GM23248 (cell line): ENCODE measurements at regions not wholly inside any gene's neighbourhood (a gene's known extent, or its start where the extent isn't known, plus 50 kb on each side); places are given as distances from the start of the nearest gene placed in this dataset.

ENCODE experiments used
- DNase-seq: peaks from one replicate; pipeline ENCODE4 v3.0.0-alpha.2; 2015
- H2AFZ ChIP-seq: fragments of 200-600 bp; sonication (generic); 2 replicates; pipeline ENCODE4 v1.6.1; 2016; ENCODE audit warnings: antibody characterized with exemption
- H3F3A ChIP-seq: fragments of 200-600 bp; sonication (generic); 2 replicates; pipeline ENCODE4 v1.6.1; 2016; ENCODE audit warnings: mild to moderate bottlenecking, antibody characterized with exemption, mixed run types; ENCODE audit not compliant: insufficient read depth
- H3K27ac ChIP-seq: fragments of 200-600 bp; sonication (generic); 2 replicates; pipeline ENCODE4 v1.5.1; 2016; ENCODE audit warnings: mild to moderate bottlenecking
- H3K27me3 ChIP-seq: fragments of 200-600 bp; sonication (generic); replicated peaks from 2 replicates; pipeline ENCODE4 v1.6.1; 2016; ENCODE audit warnings: mild to moderate bottlenecking; ENCODE audit not compliant: insufficient read depth
- H3K36me3 ChIP-seq: fragments of 200-600 bp; sonication (generic); 2 replicates; pipeline ENCODE4 v1.6.1; 2016; ENCODE audit warnings: low read depth, mild to moderate bottlenecking
- H3K4me1 ChIP-seq: fragments of 200-600 bp; sonication (generic); 2 replicates; pipeline ENCODE4 v1.6.1; 2016; ENCODE audit warnings: mild to moderate bottlenecking; ENCODE audit not compliant: insufficient read depth
- H3K4me2 ChIP-seq: fragments of 200-600 bp; sonication (generic); one replicate; pipeline ENCODE4 v1.6.1; 2016; ENCODE audit warnings: mild to moderate bottlenecking; ENCODE audit not compliant: unreplicated experiment
- H3K4me3 ChIP-seq: fragments of 200-600 bp; sonication (generic); 2 replicates; pipeline ENCODE4 v1.5.1; 2016; ENCODE audit warnings: mild to moderate bottlenecking
- H3K79me2 ChIP-seq: fragments of 200-600 bp; sonication (generic); 2 replicates; pipeline ENCODE4 v1.6.1; 2016; ENCODE audit warnings: mild to moderate bottlenecking; ENCODE audit not compliant: insufficient read depth
- H3K9ac ChIP-seq: fragments of 200-600 bp; sonication (generic); 2 replicates; pipeline ENCODE4 v1.6.1; 2016; ENCODE audit warnings: mild to moderate bottlenecking
- H3K9me2 ChIP-seq: fragments of 200-600 bp; sonication (generic); 2 replicates; pipeline ENCODE4 v1.6.1; 2016; ENCODE audit warnings: mixed run types, mild to moderate bottlenecking, moderate library complexity; ENCODE audit not compliant: insufficient read depth
- H3K9me3 ChIP-seq: fragments of 200-600 bp; sonication (generic); one replicate; pipeline ENCODE4 v1.6.1; 2017; ENCODE audit warnings: low read depth
- H4K20me1 ChIP-seq: fragments of 200-600 bp; sonication (generic); 2 replicates; pipeline ENCODE4 v1.6.0; 2016; ENCODE audit not compliant: insufficient read depth
- EZH2 ChIP-seq: fragments of 200-600 bp; sonication (generic); IDR thresholded peaks from 2 replicates; pipeline ENCODE4 v1.6.1; 2018; ENCODE audit warnings: antibody characterized with exemption, mild to moderate bottlenecking; ENCODE audit not compliant: insufficient read depth, poor library complexity, severe bottlenecking
- EZH2phosphoT487 ChIP-seq: fragments of 200-600 bp; sonication (generic); IDR thresholded peaks from 2 replicates; pipeline ENCODE4 v1.6.1; 2018; ENCODE audit warnings: antibody characterized with exemption, moderate library complexity, mild to moderate bottlenecking, low read depth; ENCODE audit not compliant: insufficient read depth
- WGBS, 2 experiments: methylation state at CpG; one replicate each; pipeline ENCODE4 v1.1.6; 2015 to 2017; ENCODE audit warnings: low lambda C conversion rate in 2 of 2, low coverage in 1 of 2; ENCODE audit errors: missing lambda C conversion rate in 2 of 2; 5-methylcytosine and 5-hydroxymethylcytosine counted together
- in situ Hi-C: fragments of 300-500 bp; cut with MboI; formaldehyde crosslinking; loops from 2 replicates; pipeline ENCODE4 v1.15.0; 2020

DNA sequence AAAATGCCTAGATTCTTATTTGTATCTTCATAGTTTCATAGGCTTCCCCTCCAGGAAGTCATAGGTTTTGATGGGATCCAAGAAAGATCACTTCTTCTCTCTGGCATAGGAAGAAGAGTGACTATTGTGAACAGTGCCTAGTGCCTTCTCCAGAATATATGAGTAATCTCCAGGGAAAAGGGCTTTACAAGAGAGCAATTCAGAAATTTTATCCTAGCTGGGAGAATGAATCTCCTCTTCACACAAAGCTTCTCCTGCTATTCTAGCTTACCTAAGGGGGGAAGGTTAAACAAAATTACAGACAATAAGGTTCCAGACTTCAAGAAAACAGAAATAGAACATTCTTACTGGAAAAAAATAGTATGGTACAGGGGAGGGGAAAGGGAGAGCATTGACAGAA lies 1193.3 kb upstream of the CDH6 start:
- H3K27ac ChIP-seq: no peak overlapping the region
- no peaks in the 10 kb centered on the region for H3K27me3 ChIP-seq
- H3K36me3 ChIP-seq: no peaks in the 10 kb centered on the region
- no peak for DNase-seq
- H3K9me3 ChIP-seq: no peaks in the 10 kb centered on the region
- no peaks in the 10 kb centered on the region for H3F3A ChIP-seq
- in situ Hi-C loops: no loop called here
- no peak overlapping the region for H3K4me2 ChIP-seq
- no peaks in the 10 kb centered on the region for H3K4me1 ChIP-seq
- no peaks in the 10 kb centered on the region for H3K79me2 ChIP-seq
- H3K9ac ChIP-seq: no peak overlapping the region
- H3K4me3 ChIP-seq: no peak overlapping the region
- H2AFZ ChIP-seq: no peak overlapping the region
- no peak for TF ChIP-seq EZH2
- no peak for TF ChIP-seq EZH2phosphoT487
- no peaks in the 10 kb centered on the region; the same call in 1 of the 2 replicates for H3K9me2 ChIP-seq
- H4K20me1 ChIP-seq: no peaks in the 10 kb centered on the region

DNA sequence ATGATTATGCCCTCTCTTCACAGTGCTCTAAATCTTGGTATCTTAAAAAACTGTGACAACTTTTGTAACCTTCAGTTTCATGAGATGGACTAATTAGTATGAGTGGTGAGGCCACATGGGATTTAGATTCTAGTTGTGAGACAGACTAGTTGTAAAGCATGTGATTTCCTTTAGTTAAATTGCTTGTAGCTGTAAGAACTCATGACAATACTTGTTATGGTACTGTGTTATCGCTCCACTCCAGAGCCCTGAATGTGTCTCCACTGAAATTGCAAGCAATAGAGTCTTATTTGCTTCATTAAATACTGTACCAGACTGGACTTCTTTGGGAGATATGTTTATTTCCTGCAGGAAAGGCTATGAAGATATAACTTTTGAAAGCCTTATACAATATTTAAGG lies 1198.3 kb upstream of the CDH6 start:
- 17 to 42% methylated on average over 1 of the region's 1 CpG for WGBS, 2 experiments
- Histone ChIP-seq H3K36me3 (no peaks in the 10 kb centered on the region), H4K20me1 (no peaks in the 10 kb centered on the region), H3K9ac (no peak overlapping the region), H3F3A (no peaks in the 10 kb centered on the region), H3K27me3 (no peaks in the 10 kb centered on the region), H2AFZ (no peak overlapping the region), H3K9me2 (no peaks in the 10 kb centered on the region; the same call in 1 of the 2 replicates), H3K4me3 (no peak overlapping the region), H3K79me2 (no peaks in the 10 kb centered on the region), H3K9me3 (no peaks in the 10 kb centered on the region), H3K4me1 (no peaks in the 10 kb centered on the region), H3K27ac (no peak overlapping the region), H3K4me2 (no peak overlapping the region)
- TF ChIP-seq EZH2: no peak
- no peak for TF ChIP-seq EZH2phosphoT487
- no peak for DNase-seq
- in situ Hi-C loops: no loop called here

DNA sequence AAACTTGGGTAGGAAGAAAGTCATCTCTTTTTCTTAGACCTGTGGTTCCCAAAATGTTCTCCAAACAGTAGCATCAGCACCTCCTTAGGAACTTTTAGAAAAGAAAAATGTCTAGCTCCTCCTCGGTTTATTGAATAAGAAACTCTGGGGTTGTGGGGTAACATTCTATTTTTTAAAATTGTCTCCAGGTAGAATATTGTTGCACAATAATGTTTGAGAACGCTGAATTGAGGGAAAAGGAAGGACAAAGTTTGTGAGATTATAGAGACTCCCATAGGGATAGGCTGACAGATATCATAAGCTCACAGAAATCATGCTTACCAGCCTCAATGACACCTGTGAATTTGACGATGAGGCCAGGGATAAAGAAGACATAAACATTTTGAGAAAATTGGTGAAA lies 1199.0 kb upstream of the CDH6 start:
- WGBS, 2 experiments: 5 to 8% methylated on average over 3 of the region's 3 CpGs
- Histone ChIP-seq H3K36me3 (no peaks in the 10 kb centered on the region), H3K27ac (no peak overlapping the region), H3K27me3 (no peaks in the 10 kb centered on the region), H3K9me2 (no peaks in the 10 kb centered on the region; the same call in 1 of the 2 replicates), H3F3A (no peaks in the 10 kb centered on the region), H3K4me1 (no peaks in the 10 kb centered on the region), H2AFZ (no peak overlapping the region), H4K20me1 (no peaks in the 10 kb centered on the region), H3K79me2 (no peaks in the 10 kb centered on the region), H3K4me2 (no peak overlapping the region), H3K9me3 (no peaks in the 10 kb centered on the region), H3K4me3 (no peak overlapping the region), H3K9ac (no peak overlapping the region)
- DNase-seq: no peak
- TF ChIP-seq EZH2 (no peak), EZH2phosphoT487 (no peak)
- in situ Hi-C loops: no loop called here

DNA sequence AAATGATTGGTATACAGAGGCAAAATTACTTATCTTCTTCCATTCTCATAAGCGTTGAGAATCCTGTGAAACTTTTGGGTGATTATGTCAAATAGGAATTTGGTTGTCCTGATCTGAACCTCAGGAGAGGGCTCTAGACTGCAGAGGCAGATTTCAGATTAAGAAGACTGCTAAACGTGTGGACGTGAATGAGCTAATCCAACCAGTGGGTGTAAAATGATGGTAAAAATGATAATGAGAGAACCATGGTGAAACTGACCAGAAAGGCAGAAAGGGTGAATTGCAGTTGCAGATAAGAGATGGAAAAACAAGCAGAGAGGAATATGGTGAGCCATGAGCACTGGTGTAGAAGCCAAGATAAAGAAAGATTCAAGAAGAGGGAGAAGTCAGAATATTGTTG lies 1200.2 kb upstream of the CDH6 start:
- Histone ChIP-seq H3K9me2 (no peaks in the 10 kb centered on the region; the same call in 1 of the 2 replicates), H3K4me3 (no peak overlapping the region), H3K9me3 (no peaks in the 10 kb centered on the region), H3K27ac (no peak overlapping the region), H3K4me1 (no peaks in the 10 kb centered on the region), H3K4me2 (no peak overlapping the region), H3K27me3 (no peaks in the 10 kb centered on the region), H3K79me2 (no peaks in the 10 kb centered on the region), H3K9ac (no peak overlapping the region), H2AFZ (no peak overlapping the region), H3F3A (no peaks in the 10 kb centered on the region), H3K36me3 (no peaks in the 10 kb centered on the region), H4K20me1 (no peaks in the 10 kb centered on the region)
- in situ Hi-C loops: no loop called here
- DNase-seq: no peak
- 20 to 24% methylated on average over 3 of the region's 3 CpGs for WGBS, 2 experiments
- TF ChIP-seq EZH2phosphoT487: no peak
- TF ChIP-seq EZH2: no peak

DNA sequence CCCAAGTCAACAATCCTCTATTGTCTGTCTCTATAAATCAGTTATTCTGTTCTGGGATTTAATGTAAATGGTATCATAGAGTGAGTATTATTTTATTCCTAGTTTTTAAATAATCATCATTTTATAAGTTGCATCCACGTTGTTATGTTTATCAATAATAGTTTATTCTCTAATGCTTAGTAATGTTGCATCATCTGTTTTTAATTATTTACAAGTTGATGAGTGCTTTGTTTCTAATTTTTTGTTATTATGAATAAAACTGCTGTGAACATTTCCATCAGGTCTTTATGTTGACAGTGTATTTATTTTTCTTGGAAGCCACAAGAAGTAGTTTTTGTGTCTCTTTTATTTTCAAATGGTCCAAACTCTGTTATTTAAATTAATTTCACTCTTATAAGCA lies 1201.2 kb upstream of the CDH6 start:
- no peak overlapping the region for H3K27ac ChIP-seq
- H3K27me3 ChIP-seq: no peaks in the 10 kb centered on the region
- H3K36me3 ChIP-seq: no peaks in the 10 kb centered on the region
- WGBS, 2 experiments: 0 to 8% methylated on average over 1 of the region's 1 CpG
- H3K79me2 ChIP-seq: no peaks in the 10 kb centered on the region
- no peaks in the 10 kb centered on the region for H4K20me1 ChIP-seq
- no peaks in the 10 kb centered on the region; the same call in 1 of the 2 replicates for H3K9me2 ChIP-seq
- no peak for TF ChIP-seq EZH2phosphoT487
- TF ChIP-seq EZH2: no peak
- no peak overlapping the region for H3K4me2 ChIP-seq
- no peaks in the 10 kb centered on the region for H3K4me1 ChIP-seq
- in situ Hi-C loops: no loop called here
- no peak for DNase-seq
- no peak overlapping the region for H3K4me3 ChIP-seq
- no peak overlapping the region for H3K9ac ChIP-seq
- H3K9me3 ChIP-seq: no peaks in the 10 kb centered on the region
- no peak overlapping the region for H2AFZ ChIP-seq
- H3F3A ChIP-seq: no peaks in the 10 kb centered on the region
